OCI-LY3 (cell line): ENCODE measurements at regions not wholly inside any gene's neighbourhood (a gene's known extent, or its start where the extent isn't known, plus 50 kb on each side); places are given as distances from the start of the nearest gene placed in this dataset.

Experiments
- H2AFZ ChIP-seq: fragments of 200-600, 300-600 bp; shearing (Covaris generic); 2 replicates; pipeline ENCODE4 v1.6.0; 2014; ENCODE audit warnings: antibody characterized with exemption, low read depth, low read length
- H3K27ac ChIP-seq: fragments of 200-600, 300-600 bp; sonication (generic); 2 replicates; pipeline ENCODE4 v1.5.1; 2014; ENCODE audit warnings: mild to moderate bottlenecking, low read length, moderate library complexity, mixed read lengths
- H3K27me3 ChIP-seq: fragments of 200-600, 300-600 bp; sonication (generic); 2 replicates; pipeline ENCODE4 v1.6.1; 2014; ENCODE audit warnings: low read depth, low read length, mixed read lengths
- H3K36me3 ChIP-seq: fragments of 200-600, 300-600 bp; sonication (generic); replicated peaks from 2 replicates; pipeline ENCODE3; 2014; ENCODE audit warnings: low read depth, low read length, mixed read lengths
- H3K4me1 ChIP-seq: fragments of 300-600, 200-600 bp; sonication (generic); 2 replicates; pipeline ENCODE4 v1.6.1; 2014; ENCODE audit warnings: low read length, mixed read lengths
- H3K4me2 ChIP-seq: fragments of 200-600, 300-600 bp; sonication (generic); 2 replicates; pipeline ENCODE4 v1.6.1; 2014; ENCODE audit warnings: low read length, mixed read lengths
- H3K4me3 ChIP-seq: fragments of 300-600, 200-600 bp; sonication (generic); 2 replicates; pipeline ENCODE4 v1.5.1; 2014; ENCODE audit warnings: antibody characterized with exemption, mild to moderate bottlenecking, low read length, moderate library complexity
- H3K79me2 ChIP-seq: fragments of 300-600, 200-600 bp; shearing (Covaris generic); 2 replicates; pipeline ENCODE4 v1.6.1; 2014; ENCODE audit warnings: mild to moderate bottlenecking, low read length, mixed read lengths
- H3K9ac ChIP-seq: fragments of 300-600, 200-600 bp; shearing (Covaris generic); 2 replicates; pipeline ENCODE4 v1.6.0; 2014; ENCODE audit warnings: mild to moderate bottlenecking, low read length, moderate library complexity
- H3K9me3 ChIP-seq: fragments of 200-600, 300-600 bp; shearing (Covaris generic); 2 replicates; pipeline ENCODE4 v1.6.1; 2014; ENCODE audit warnings: low read length, mixed read lengths; ENCODE audit not compliant: insufficient read depth
- H4K20me1 ChIP-seq: fragments of 200-600, 300-600 bp; sonication (generic); 2 replicates; pipeline ENCODE4 v1.6.1; 2016; ENCODE audit warnings: low read length, mixed read lengths; ENCODE audit not compliant: insufficient read depth
- EZH2phosphoT487 ChIP-seq: fragments of 200-600 bp; shearing (Covaris generic); IDR thresholded peaks from 2 replicates; pipeline ENCODE4 v1.6.1; 2018; ENCODE audit warnings: antibody characterized with exemption, mixed run types, low read depth
- TF ChIP-seq, protein P1 (sequence below): fragments of 200-600, 300-600 bp; sonication (generic); IDR thresholded peaks from 2 replicates; pipeline ENCODE4 v1.5.1; 2014; ENCODE audit warnings: antibody characterized with exemption, low read length, low read depth

DNA sequence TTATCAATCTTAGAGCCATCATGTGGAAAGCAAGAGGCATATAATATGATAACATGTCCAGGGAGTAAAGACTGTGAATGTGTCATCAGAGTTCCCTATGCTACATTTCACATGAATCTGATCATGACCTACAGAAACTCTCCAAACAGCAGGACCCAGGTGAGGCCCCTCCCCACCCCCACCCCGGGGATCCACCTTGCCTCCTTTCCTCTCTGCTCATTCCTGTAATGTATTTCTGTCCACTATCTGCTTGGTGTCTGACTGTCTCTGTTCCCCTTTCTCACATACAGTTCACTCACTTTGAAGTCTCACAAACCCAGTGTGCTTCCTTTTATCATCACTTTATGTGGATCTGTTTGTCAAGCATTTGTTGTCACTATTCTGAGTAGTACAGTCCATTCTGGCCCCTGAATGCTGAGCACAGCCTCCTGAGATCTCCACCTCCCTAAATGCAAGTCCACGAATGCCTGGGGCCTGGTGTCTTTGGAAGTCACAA, 76.4 kb upstream of the SMARCA2 start:
- peaks cover 4% of the 10 kb centered on the region for H3K36me3 ChIP-seq
- H3K27ac ChIP-seq = peak overlapping the region; percentile 100
- peaks cover 60% of the 10 kb centered on the region for H3K4me1 ChIP-seq
- peak overlapping the region; percentile 98 for H3K9ac ChIP-seq
- H3K27me3 ChIP-seq = no peaks in the 10 kb centered on the region
- TF ChIP-seq, protein P1, sequence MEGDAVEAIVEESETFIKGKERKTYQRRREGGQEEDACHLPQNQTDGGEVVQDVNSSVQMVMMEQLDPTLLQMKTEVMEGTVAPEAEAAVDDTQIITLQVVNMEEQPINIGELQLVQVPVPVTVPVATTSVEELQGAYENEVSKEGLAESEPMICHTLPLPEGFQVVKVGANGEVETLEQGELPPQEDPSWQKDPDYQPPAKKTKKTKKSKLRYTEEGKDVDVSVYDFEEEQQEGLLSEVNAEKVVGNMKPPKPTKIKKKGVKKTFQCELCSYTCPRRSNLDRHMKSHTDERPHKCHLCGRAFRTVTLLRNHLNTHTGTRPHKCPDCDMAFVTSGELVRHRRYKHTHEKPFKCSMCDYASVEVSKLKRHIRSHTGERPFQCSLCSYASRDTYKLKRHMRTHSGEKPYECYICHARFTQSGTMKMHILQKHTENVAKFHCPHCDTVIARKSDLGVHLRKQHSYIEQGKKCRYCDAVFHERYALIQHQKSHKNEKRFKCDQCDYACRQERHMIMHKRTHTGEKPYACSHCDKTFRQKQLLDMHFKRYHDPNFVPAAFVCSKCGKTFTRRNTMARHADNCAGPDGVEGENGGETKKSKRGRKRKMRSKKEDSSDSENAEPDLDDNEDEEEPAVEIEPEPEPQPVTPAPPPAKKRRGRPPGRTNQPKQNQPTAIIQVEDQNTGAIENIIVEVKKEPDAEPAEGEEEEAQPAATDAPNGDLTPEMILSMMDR = no peak
- TF ChIP-seq EZH2phosphoT487 = no peak
- H4K20me1 ChIP-seq = no peaks in the 10 kb centered on the region
- H3K4me2 ChIP-seq = peak overlapping the region; percentile 90
- no peaks in the 10 kb centered on the region for H3K9me3 ChIP-seq
- peak overlapping the region; percentile 69 for H3K4me3 ChIP-seq
- no peak overlapping the region for H2AFZ ChIP-seq
- no peaks in the 10 kb centered on the region for H3K79me2 ChIP-seq

DNA sequence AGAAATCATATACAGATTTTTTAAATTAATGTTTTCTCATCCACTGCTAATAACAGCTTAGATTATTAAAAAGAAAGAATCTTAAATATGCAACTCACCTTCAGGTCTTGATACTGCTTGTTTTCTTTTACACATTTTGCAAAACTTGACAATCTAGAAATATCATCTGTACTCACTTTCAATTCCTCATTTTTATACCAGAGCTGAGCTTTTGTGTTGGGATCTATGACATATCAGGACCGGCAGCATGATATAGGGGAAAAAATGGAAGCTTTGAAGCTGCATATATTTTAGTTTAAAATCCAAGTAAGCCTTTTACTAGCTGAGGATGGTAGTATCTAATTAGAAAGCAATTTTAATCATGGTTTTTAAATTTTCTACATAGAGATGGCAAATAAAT, 75.7 kb upstream of the SMARCA2 start:
- TF ChIP-seq EZH2phosphoT487 = no peak
- TF ChIP-seq, protein P1 = no peak
- peak overlapping the region; percentile 90 for H3K4me2 ChIP-seq
- H3K27me3 ChIP-seq = no peaks in the 10 kb centered on the region
- H3K27ac ChIP-seq = peak overlapping the region; percentile 100
- H3K9me3 ChIP-seq = no peaks in the 10 kb centered on the region
- no peaks in the 10 kb centered on the region for H4K20me1 ChIP-seq
- H3K79me2 ChIP-seq = no peaks in the 10 kb centered on the region
- H2AFZ ChIP-seq = no peak overlapping the region
- H3K4me1 ChIP-seq = peaks cover 64% of the 10 kb centered on the region
- peak overlapping the region; percentile 98 for H3K9ac ChIP-seq
- H3K4me3 ChIP-seq = peak overlapping the region; percentile 69
- peaks cover 4% of the 10 kb centered on the region for H3K36me3 ChIP-seq

DNA sequence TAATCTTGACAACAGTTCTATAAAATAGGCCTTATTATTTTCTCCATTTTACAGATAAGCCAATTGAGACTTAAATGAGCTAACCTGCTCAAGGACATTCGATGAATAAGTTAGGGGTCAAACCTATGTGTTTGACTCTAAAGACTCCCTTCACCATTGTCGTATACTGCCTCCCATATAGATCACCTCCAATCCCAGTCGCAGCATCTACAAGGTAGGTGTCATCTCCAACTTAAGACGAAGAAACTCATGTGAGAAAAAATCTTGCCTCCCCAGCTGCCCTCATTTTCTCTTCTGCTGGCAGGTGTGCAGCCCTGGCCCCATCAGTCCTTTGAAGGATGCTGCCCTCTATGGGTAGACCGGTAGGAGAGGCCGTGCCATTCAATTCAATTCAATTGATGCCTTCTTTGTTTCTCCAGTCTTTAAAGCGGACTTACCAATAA, 75.2 kb upstream of the SMARCA2 start:
- H3K4me2 ChIP-seq = peak overlapping the region; percentile 90
- H3K4me3 ChIP-seq = peak overlapping the region; percentile 69
- H3K4me1 ChIP-seq = peaks cover 69% of the 10 kb centered on the region
- peaks cover 4% of the 10 kb centered on the region for H3K36me3 ChIP-seq
- no peaks in the 10 kb centered on the region for H3K27me3 ChIP-seq
- H3K9me3 ChIP-seq = no peaks in the 10 kb centered on the region
- H2AFZ ChIP-seq = peak overlapping the region; percentile 57
- peak overlapping the region; percentile 100 for H3K27ac ChIP-seq
- H4K20me1 ChIP-seq = no peaks in the 10 kb centered on the region
- no peak for TF ChIP-seq EZH2phosphoT487
- TF ChIP-seq, protein P1 = peak; percentile 93
- no peaks in the 10 kb centered on the region for H3K79me2 ChIP-seq
- peak overlapping the region; percentile 98 for H3K9ac ChIP-seq

DNA sequence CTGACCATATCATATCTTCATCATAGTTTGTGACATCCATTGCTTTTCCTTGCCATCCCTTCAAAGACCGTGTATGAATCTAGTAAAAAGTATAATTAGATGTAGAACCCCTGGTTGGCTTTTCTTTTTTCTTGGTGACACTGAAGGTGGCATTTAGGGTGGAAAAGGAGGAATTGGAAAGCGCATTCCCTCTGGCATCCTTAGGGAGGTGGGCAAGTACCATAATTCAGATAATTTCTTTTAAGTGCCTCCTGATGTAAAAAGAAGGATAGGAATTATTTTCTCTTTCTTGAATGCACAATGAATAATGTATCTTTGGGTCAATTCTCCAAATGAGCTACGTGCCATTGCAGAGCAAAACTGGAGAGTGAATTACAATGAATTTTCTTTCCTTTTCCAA, 73.2 kb upstream of the SMARCA2 start:
- Histone ChIP-seq H3K79me2 (no peaks in the 10 kb centered on the region), H4K20me1 (no peaks in the 10 kb centered on the region), H2AFZ (no peak overlapping the region), H3K27me3 (no peaks in the 10 kb centered on the region), H3K36me3 (peaks cover 4% of the 10 kb centered on the region), H3K9ac (0 out of 2 replicates have a peak overlapping the region, but pooled peaks have one; percentile 6), H3K9me3 (no peaks in the 10 kb centered on the region), H3K4me2 (no peak overlapping the region), H3K4me1 (peaks cover 80% of the 10 kb centered on the region), H3K4me3 (no peak overlapping the region), H3K27ac (peak overlapping the region; percentile 29; the same call in 1 of the 2 replicates)
- no peak for TF ChIP-seq EZH2phosphoT487
- TF ChIP-seq, protein P1 = peak; percentile 43
